GM18951 (cell line): ENCODE measurements at regions not wholly inside any gene's neighbourhood (a gene's known extent, or its start where the extent isn't known, plus 50 kb on each side); places are given as distances from the start of the nearest gene placed in this dataset.

ENCODE experiments used
- POLR2A ChIP-seq: IDR thresholded peaks from 4 replicates; pipeline ENCODE4 v1.6.1; 2011; ENCODE audit warnings: mild to moderate bottlenecking; ENCODE audit not compliant: insufficient read length, insufficient read depth; ENCODE audit errors: extremely low read depth
- in situ Hi-C: fragments of 300-500 bp; cut with MboI; formaldehyde crosslinking; loops from one replicate; pipeline ENCODE4 v1.12.0; 2022; ENCODE audit warnings: low sequenced_read_pairs, mixed read lengths, inconsistent platforms; ENCODE audit not compliant: unreplicated experiment

- in situ Hi-C loops: no loop called here
- no peak for TF ChIP-seq POLR2A
These were observed 85.9 kb upstream of the UGT8 start for GRCh38 chr4:114512595-114513295.

- in situ Hi-C loops: no loop called here
- TF ChIP-seq POLR2A: no peak
These were observed 79.2 kb upstream of the UGT8 start for GRCh38 chr4:114519368-114519767.

- in situ Hi-C loops: no loop called here
- no peak for TF ChIP-seq POLR2A
These were observed 71.4 kb upstream of the UGT8 start for GRCh38 chr4:114527170-114527569.

- TF ChIP-seq POLR2A: no peak
- in situ Hi-C loops: no loop called here
These were observed 71.0 kb upstream of the UGT8 start for GRCh38 chr4:114527637-114528036.

- in situ Hi-C loops: no loop called here
- no peak for TF ChIP-seq POLR2A
These were observed 62.9 kb upstream of the UGT8 start for GRCh38 chr4:114535725-114536124.

GRCh38 chr4:114537352-114537751, 61.3 kb upstream of the UGT8 start:
- no peak for TF ChIP-seq POLR2A
- in situ Hi-C loops: no loop called here

GRCh38 chr4:114538012-114538617, 60.5 kb upstream of the UGT8 start:
- no peak for TF ChIP-seq POLR2A
- in situ Hi-C loops: no loop called here

GRCh38 chr4:114539985-114540384, 58.6 kb upstream of the UGT8 start:
- in situ Hi-C loops: no loop called here
- no peak for TF ChIP-seq POLR2A

GRCh38 chr4:114547340-114548134, 51.1 kb upstream of the UGT8 start:
- no peak for TF ChIP-seq POLR2A
- in situ Hi-C loops: no loop called here
